ENCODE measurements at regions not wholly inside any gene's neighbourhood (a gene's known extent, or its start where the extent isn't known, plus 50 kb on each side); places are given as distances from the start of the nearest gene placed in this dataset.

GRCh38 chr14:42277840-42278239, 671.2 kb downstream of the LRFN5 start:
- no peak for TF ChIP-seq CTCF (conservative IDR thresholded peaks at IDR 0.05; ENCODE audit: low read depth, low read length)
- no peak for TF ChIP-seq EZH2 (IDR thresholded peaks at IDR 0.05; ENCODE audit: low read length, unreplicated experiment)

Data from PC-3 (cell line).